ENCODE measurements at regions not wholly inside any gene's neighbourhood (a gene's known extent, or its start where the extent isn't known, plus 50 kb on each side); places are given as distances from the start of the nearest gene placed in this dataset.

GRCh38 chr2:2764739-2765138, 433.7 kb upstream of the MYT1L start (continued):
- TF ChIP-seq EGR1 (IDR thresholded peaks at IDR 0.05; ENCODE audit: borderline replicate concordance in 1 of 2, low read depth in 2 of 2, low read length in 2 of 2) (no peak), ZNF24 (IDR thresholded peaks at IDR 0.05) (no peak), NR2C1 (IDR thresholded peaks at IDR 0.05) (no peak), TCF12 (IDR thresholded peaks at IDR 0.05; ENCODE audit: low read depth, low read length) (no peak), JUND (IDR thresholded peaks at IDR 0.05; ENCODE audit: low read depth, low read length) (no peak), ZZZ3 (IDR thresholded peaks at IDR 0.05; ENCODE audit: control insufficient read depth, insufficient read length, low read depth) (no peak)

GRCh38 chr2:2764001-2764355, 432.9 kb upstream of the MYT1L start:
- H3K9me3 ChIP-seq (replicated peaks; ENCODE audit: control insufficient read depth, insufficient read depth, low read length), result no peaks in the 10 kb centered on the region; the same call in 2 of the 3 replicates
- 43% methylated on average over 5 of the region's 5 CpGs for WGBS (ENCODE audit: insufficient coverage, insufficient replicate concordance, low lambda C conversion rate, missing lambda C conversion rate)
- H4K20me1 ChIP-seq (ENCODE audit: control insufficient read depth, insufficient read depth), result no peaks in the 10 kb centered on the region
- DNase-seq (ENCODE audit: low read depth, low spot score), result no peak
- no peak overlapping the region for H3K27ac ChIP-seq (ENCODE audit: control insufficient read depth, insufficient read depth)
- no peak overlapping the region for H2AFZ ChIP-seq (ENCODE audit: control insufficient read depth, low read depth, low read length)
- ChIA-PET RAD21 (ENCODE audit: unreplicated experiment) (no interaction called here), SMC1A (ENCODE audit: uncharacterized antibody, unreplicated experiment) (no interaction called here), CTCF (no interaction called here), POLR2A (no interaction called here)
- H3K79me2 ChIP-seq (ENCODE audit: control insufficient read depth, insufficient read depth, low read length), result no peaks in the 10 kb centered on the region
- H3K4me1 ChIP-seq (ENCODE audit: control insufficient read depth, insufficient read depth, low read length), result no peaks in the 10 kb centered on the region
- no peak for ATAC-seq
- intact Hi-C loops (cut with micrococcal nuclease; ENCODE audit: unreplicated experiment) (no loop called here), in situ Hi-C loops (cut with MboI) (no loop called here)
- TF ChIP-seq RB1 (IDR thresholded peaks at IDR 0.05; ENCODE audit: borderline replicate concordance), result no peak
- TF ChIP-seq, protein P1, sequence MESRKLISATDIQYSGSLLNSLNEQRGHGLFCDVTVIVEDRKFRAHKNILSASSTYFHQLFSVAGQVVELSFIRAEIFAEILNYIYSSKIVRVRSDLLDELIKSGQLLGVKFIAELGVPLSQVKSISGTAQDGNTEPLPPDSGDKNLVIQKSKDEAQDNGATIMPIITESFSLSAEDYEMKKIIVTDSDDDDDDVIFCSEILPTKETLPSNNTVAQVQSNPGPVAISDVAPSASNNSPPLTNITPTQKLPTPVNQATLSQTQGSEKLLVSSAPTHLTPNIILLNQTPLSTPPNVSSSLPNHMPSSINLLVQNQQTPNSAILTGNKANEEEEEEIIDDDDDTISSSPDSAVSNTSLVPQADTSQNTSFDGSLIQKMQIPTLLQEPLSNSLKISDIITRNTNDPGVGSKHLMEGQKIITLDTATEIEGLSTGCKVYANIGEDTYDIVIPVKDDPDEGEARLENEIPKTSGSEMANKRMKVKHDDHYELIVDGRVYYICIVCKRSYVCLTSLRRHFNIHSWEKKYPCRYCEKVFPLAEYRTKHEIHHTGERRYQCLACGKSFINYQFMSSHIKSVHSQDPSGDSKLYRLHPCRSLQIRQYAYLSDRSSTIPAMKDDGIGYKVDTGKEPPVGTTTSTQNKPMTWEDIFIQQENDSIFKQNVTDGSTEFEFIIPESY (IDR thresholded peaks at IDR 0.05), result no peak
- TF ChIP-seq NFYA (IDR thresholded peaks at IDR 0.05; ENCODE audit: borderline replicate concordance, low read depth, low read length), result no peak
- no peak for TF ChIP-seq SUPT20H (IDR thresholded peaks at IDR 0.05; ENCODE audit: borderline replicate concordance, control insufficient read depth, low read depth, low read length)
- no peak for TF ChIP-seq STAT3 (IDR thresholded peaks at IDR 0.05; ENCODE audit: low read depth, low read length)
- TF ChIP-seq TCF12 (IDR thresholded peaks at IDR 0.05; ENCODE audit: low read depth, low read length), result no peak
- TF ChIP-seq ZNF24 (IDR thresholded peaks at IDR 0.05), result no peak
- no peak for TF ChIP-seq ZSCAN29 (IDR thresholded peaks at IDR 0.05)
- no peak for TF ChIP-seq IRF3 (IDR thresholded peaks at IDR 0.05)
- no peak for TF ChIP-seq YY1 (IDR thresholded peaks at IDR 0.05; ENCODE audit: low read depth, low read length)
- TF ChIP-seq SMARCA5 (IDR thresholded peaks at IDR 0.05), result no peak
- no peak for TF ChIP-seq MYB (IDR thresholded peaks at IDR 0.05; ENCODE audit: borderline replicate concordance, low read depth, low read length)
- TF ChIP-seq SMC3 (IDR thresholded peaks at IDR 0.05; ENCODE audit: borderline replicate concordance, low read length), result no peak
- TF ChIP-seq USF1 (IDR thresholded peaks at IDR 0.05; ENCODE audit: borderline replicate concordance, extremely low read length, insufficient read depth, low read depth, low read length), result no peak
- no peak for TF ChIP-seq IKZF1 (conservative IDR thresholded peaks at IDR 0.05)
- TF ChIP-seq SIN3A (IDR thresholded peaks at IDR 0.05; ENCODE audit: low read depth, low read length), result no peak
- TF ChIP-seq SIX5 (IDR thresholded peaks at IDR 0.05; ENCODE audit: low read depth, low read length, severe bottlenecking), result no peak
- TF ChIP-seq YBX1 (IDR thresholded peaks at IDR 0.05), result no peak
- BruUV-seq (replicated peaks), result no TSS peak
- no peak overlapping the region for H3K4me3 ChIP-seq
- no peaks in the 10 kb centered on the region for H3K36me3 ChIP-seq (ENCODE audit: control insufficient read depth in 2 of 2, insufficient read depth in 2 of 2, low read length in 1 of 2)
- no peaks in the 10 kb centered on the region for H3K27me3 ChIP-seq (replicated peaks in 1 of 2; ENCODE audit: control insufficient read depth in 2 of 2, insufficient read depth in 2 of 2, low read length in 1 of 2)
- H3K9ac ChIP-seq (ENCODE audit: control insufficient read depth, insufficient read depth, low read length), result no peak overlapping the region
- no peak for FAIRE-seq
- no peak overlapping the region for H3K4me2 ChIP-seq (ENCODE audit: control insufficient read depth, insufficient read depth)

All from GM12878 (cell line).